Liver (tissue), 8 donors: ENCODE measurements at regions not wholly inside any gene's neighbourhood (a gene's known extent, or its start where the extent isn't known, plus 50 kb on each side); places are given as distances from the start of the nearest gene placed in this dataset.
"Not testable (repeated sequence)": the region's sequence is repeated elsewhere in the genome, so short reads cannot be mapped to it uniquely, and the experiment has no call there.

ENCODE experiments used
- DNase-seq: peaks from one replicate; pipeline ENCODE4 v3.0.0-alpha.2; 2017; ENCODE audit warnings: low spot score
- H3K27ac ChIP-seq, 2 donors: one replicate each; pipeline ENCODE4 v1.7.0; 2013; ENCODE audit warnings: inconsistent platforms in 2 of 2, low read length in 2 of 2, control low read depth in 1 of 2, low read depth in 1 of 2, mild to moderate bottlenecking in 1 of 2
- H3K27me3 ChIP-seq, 4 donors: one replicate each; pipeline versions ENCODE4 v1.6.1 to v1.7.0; 2013; ENCODE audit warnings: low read length in 3 of 4, inconsistent platforms in 1 of 4, mild to moderate bottlenecking in 1 of 4, moderate library complexity in 1 of 4; ENCODE audit not compliant: control insufficient read depth in 4 of 4, insufficient read depth in 4 of 4
- H3K36me3 ChIP-seq, 4 donors: one replicate each; pipeline versions ENCODE4 v1.6.1 to v1.7.0; 2013; ENCODE audit warnings: low read length in 3 of 4, mild to moderate bottlenecking in 3 of 4, low read depth in 1 of 4, moderate library complexity in 1 of 4; ENCODE audit not compliant: control insufficient read depth in 4 of 4, insufficient read depth in 3 of 4
- H3K4me1 ChIP-seq, 4 donors: one replicate each; pipeline versions ENCODE4 v1.6.1 to v1.7.0; 2013; ENCODE audit warnings: low read length in 3 of 4, mild to moderate bottlenecking in 3 of 4, moderate library complexity in 1 of 4; ENCODE audit not compliant: control insufficient read depth in 4 of 4, insufficient read depth in 4 of 4
- H3K4me3 ChIP-seq, 3 donors: one replicate each; pipeline versions ENCODE4 v1.6.1 to v1.7.0; 2013; ENCODE audit warnings: low read length in 3 of 3, control low read depth in 1 of 3, low read depth in 1 of 3, mild to moderate bottlenecking in 1 of 3
- H3K9ac ChIP-seq, 2 donors: one replicate each; pipeline ENCODE4 v1.7.0; 2013; ENCODE audit warnings: low read length in 2 of 2, mild to moderate bottlenecking in 2 of 2, moderate library complexity in 2 of 2, control low read depth in 1 of 2, low read depth in 1 of 2
- H3K9me3 ChIP-seq, 4 donors: one replicate each; pipeline versions ENCODE4 v1.6.1 to v1.7.0; 2013; ENCODE audit warnings: low read length in 3 of 4; ENCODE audit not compliant: control insufficient read depth in 4 of 4
- ATF3 ChIP-seq: IDR thresholded peaks from 2 replicates; pipeline ENCODE4 v1.6.1; 2016; ENCODE audit warnings: antibody characterized with exemption
- CTCF ChIP-seq: fragments of 150-350 bp; IDR thresholded peaks from 2 replicates; pipeline ENCODE4 v1.5.1; 2017; ENCODE audit warnings: improper control_type of control experiment, low read depth, low read length; ENCODE audit not compliant: missing input control
- EGR1 ChIP-seq, 2 donors: IDR thresholded peaks; 2 replicates each; pipeline ENCODE4 v1.6.1; 2016 to 2018; ENCODE audit warnings: antibody characterized with exemption in 2 of 2, low read depth in 2 of 2
- FOXA1 ChIP-seq: IDR thresholded peaks from 2 replicates; pipeline ENCODE4 v1.6.1; 2016; ENCODE audit warnings: antibody characterized with exemption
- GABPA ChIP-seq, 2 donors: IDR thresholded peaks in 1 of 2; conservative IDR thresholded peaks in 1 of 2; 2 replicates each; pipeline ENCODE4 v1.6.1; 2016; ENCODE audit warnings: antibody characterized with exemption in 2 of 2, mild to moderate bottlenecking in 1 of 2, moderate library complexity in 1 of 2
- HNF4G ChIP-seq: IDR thresholded peaks from 2 replicates; pipeline ENCODE4 v1.6.1; 2016; ENCODE audit warnings: antibody characterized with exemption
- JUND ChIP-seq, 2 donors: IDR thresholded peaks; 2 replicates each; pipeline ENCODE4 v1.6.1; 2016; ENCODE audit warnings: antibody characterized with exemption in 2 of 2
- MAX ChIP-seq: IDR thresholded peaks from 2 replicates; pipeline ENCODE4 v1.6.1; 2016; ENCODE audit warnings: antibody characterized with exemption
- NR2F2 ChIP-seq: IDR thresholded peaks from 2 replicates; pipeline ENCODE4 v1.6.1; 2016; ENCODE audit warnings: antibody characterized with exemption
- RAD21 ChIP-seq, 2 donors: IDR thresholded peaks; 2 replicates each; pipeline ENCODE4 v1.6.1; 2016; ENCODE audit warnings: antibody characterized with exemption in 2 of 2, mild to moderate bottlenecking in 2 of 2
- REST ChIP-seq: IDR thresholded peaks from 2 replicates; pipeline ENCODE4 v1.6.1; 2016; ENCODE audit warnings: antibody characterized with exemption, mild to moderate bottlenecking
- RXRA ChIP-seq, 2 donors: IDR thresholded peaks; 2 replicates each; pipeline ENCODE4 v1.6.1; 2017 to 2018; ENCODE audit warnings: antibody characterized with exemption in 2 of 2, mild to moderate bottlenecking in 1 of 2
- TAF1 ChIP-seq: conservative IDR thresholded peaks from 2 replicates; pipeline ENCODE4 v1.6.1; 2016; ENCODE audit warnings: antibody characterized with exemption, mild to moderate bottlenecking
- YY1 ChIP-seq: IDR thresholded peaks from 2 replicates; pipeline ENCODE4 v1.6.1; 2016; ENCODE audit warnings: antibody characterized with exemption, mild to moderate bottlenecking
- ZBTB33 ChIP-seq: IDR thresholded peaks from 2 replicates; pipeline ENCODE4 v1.6.1; 2016; ENCODE audit warnings: antibody characterized with exemption
- whole genome bisulfite sequencing: extraction: QIAGEN DNeasy Blood & Tissue Kit; methylation state at CpG from one replicate; pipeline ENCODE4 v1.1.7; 2013; 5-methylcytosine and 5-hydroxymethylcytosine counted together
- donor health status: healthy.
- donor health status: healthy.
- donor health status: healthy.
- donor health status: healthy.
- donor health status: healthy.

- Histone ChIP-seq H3K27me3 (no peaks in the 10 kb centered on the region), H3K36me3 (no peaks in the 10 kb centered on the region), H3K9me3 (peaks cover 0 to 4% (median 0%) of the 10 kb centered on the region in 4 donors), H3K27ac (no peak overlapping the region), H3K4me3 (no peak overlapping the region), H3K9ac (no peak overlapping the region), H3K4me1 (no peaks in the 10 kb centered on the region)
- DNase-seq: no peak
- TF ChIP-seq CTCF (no peak), NR2F2 (no peak), JUND (IDR thresholded peaks at IDR 0.05) (no peak), HNF4G (no peak), TAF1 (no peak), FOXA1 (no peak), RAD21 (IDR thresholded peaks at IDR 0.05) (no peak), ATF3 (no peak), GABPA (IDR thresholded peaks at IDR 0.05 in 1 of 2, conservative IDR thresholded peaks at IDR 0.05 in 1 of 2) (no peak), RXRA (IDR thresholded peaks at IDR 0.05) (no peak), EGR1 (IDR thresholded peaks at IDR 0.05; ENCODE audit: low read depth in 2 of 2) (no peak), ZBTB33 (no peak), YY1 (no peak), MAX (no peak), REST (no peak)
- WGBS: 74% methylated on average over 3 of the region's 3 CpGs
Measured at GRCh38 chr1:221256773-221257172, 377.5 kb downstream of the HLX start.

- H3K9me3 ChIP-seq, DNase-seq, H3K27ac ChIP-seq, H3K27me3 ChIP-seq, H3K9ac ChIP-seq, H3K4me3 ChIP-seq, H3K36me3 ChIP-seq, H3K4me1 ChIP-seq: not testable (repeated sequence)
- 100% methylated on average over 1 of the region's 1 CpG for WGBS
Measured at GRCh38 chr1:221257548-221257947, 378.3 kb downstream of the HLX start.

GRCh38 chr1:221262677-221263076 is 383.4 kb downstream of the HLX start:
- not testable (repeated sequence) for H3K4me3 ChIP-seq, H3K27ac ChIP-seq, H3K9me3 ChIP-seq, H3K4me1 ChIP-seq, DNase-seq, H3K9ac ChIP-seq, H3K36me3 ChIP-seq, H3K27me3 ChIP-seq
- WGBS: 86% methylated on average over 7 of the region's 7 CpGs
